ENCODE measurements at regions not wholly inside any gene's neighbourhood (a gene's known extent, or its start where the extent isn't known, plus 50 kb on each side); places are given as distances from the start of the nearest gene placed in this dataset.
"Not testable (repeated sequence)": the region's sequence is repeated elsewhere in the genome, so short reads cannot be mapped to it uniquely, and the experiment has no call there.

DNA sequence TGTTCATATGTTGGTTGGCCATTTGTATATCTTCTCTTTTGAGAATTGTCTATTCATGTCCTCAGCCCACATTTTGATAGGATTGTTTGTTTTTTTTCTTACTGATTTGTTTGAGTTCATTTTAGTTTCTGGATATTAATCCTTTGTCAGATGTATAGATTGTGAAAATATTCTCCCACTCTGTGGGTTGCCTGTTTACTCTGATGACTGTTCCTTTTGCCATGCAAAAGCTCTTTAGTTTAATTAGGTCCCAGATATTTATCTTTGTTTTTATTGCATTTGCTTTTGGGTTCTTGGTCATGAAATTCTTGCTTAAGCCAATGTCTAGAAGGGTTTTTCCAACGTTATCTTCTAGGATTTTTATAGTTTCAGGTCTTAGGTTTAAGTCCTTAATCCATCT is 740.7 kb upstream of the FAT3 start:
- DNase-seq (ENCODE audit: low read depth in 2 of 2), result not testable (repeated sequence)

GRCh38 chr11:91481875-91482274 is 742.7 kb upstream of the FAT3 start:
- DNase-seq (ENCODE audit: low read depth in 2 of 2), result not testable (repeated sequence)

GRCh38 chr11:91470656-91471055 is 754.0 kb upstream of the FAT3 start:
- no peak for DNase-seq (ENCODE audit: low read depth in 2 of 2)

DNA sequence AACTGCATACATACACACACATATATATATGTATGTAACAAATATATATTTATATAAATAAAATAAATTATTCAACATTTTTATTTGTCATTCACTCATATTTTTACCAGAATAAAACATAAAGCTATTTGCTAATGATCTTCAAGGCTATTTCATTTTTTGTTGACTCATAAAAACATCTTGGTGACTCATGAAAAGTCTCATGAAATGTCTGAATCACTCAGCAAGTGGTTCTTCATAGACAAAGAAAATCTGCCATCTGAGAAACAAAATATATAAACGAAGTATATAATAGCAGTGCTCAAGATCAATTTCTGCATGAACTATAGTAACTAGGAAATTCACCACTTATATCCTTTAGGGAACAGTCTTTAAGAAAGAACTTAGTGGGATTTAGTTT is 764.8 kb upstream of the FAT3 start:
- no peak for DNase-seq (ENCODE audit: low read depth in 2 of 2)

- DNase-seq (ENCODE audit: low read depth in 2 of 2), result no peak
Measured at GRCh38 chr11:91446267-91446666, 778.4 kb upstream of the FAT3 start.

GRCh38 chr11:91435694-91436395 is 788.8 kb upstream of the FAT3 start:
- no peak for DNase-seq (ENCODE audit: low read depth in 2 of 2)

DNA sequence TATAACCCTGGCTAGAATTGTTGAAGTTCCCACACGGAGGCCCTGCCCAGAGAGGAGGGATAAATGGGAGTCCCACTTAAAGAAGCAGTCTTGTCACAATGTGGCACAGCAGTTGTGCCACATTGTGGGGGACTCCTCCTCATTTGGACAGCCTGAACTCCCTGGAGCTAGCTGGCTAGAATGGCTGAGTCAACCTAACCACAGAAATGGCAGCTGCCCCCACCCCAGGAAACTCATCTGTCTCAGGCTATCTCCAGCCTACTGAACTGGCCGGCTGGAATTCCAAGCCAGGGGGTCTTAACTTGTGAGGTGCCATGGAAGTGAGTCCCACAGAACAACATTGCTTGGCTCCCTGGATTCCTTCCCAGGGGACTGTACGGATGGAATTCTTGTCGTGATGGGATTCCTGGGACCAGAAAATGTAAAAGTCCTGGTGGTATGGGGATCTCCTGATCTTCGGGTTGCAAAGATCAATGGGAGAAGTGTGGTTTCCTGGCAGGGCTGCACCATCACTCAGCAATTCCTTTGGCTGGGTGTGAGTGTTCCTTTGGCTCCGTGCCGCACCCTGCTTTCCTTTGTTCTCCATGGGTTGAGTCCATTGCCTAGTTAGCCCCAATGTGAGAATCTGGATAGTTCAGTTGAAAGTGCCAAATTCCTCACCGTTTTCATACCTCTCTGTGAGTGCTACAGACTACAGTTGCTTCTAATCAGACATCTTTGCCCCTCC is 791.2 kb upstream of the FAT3 start:
- DNase-seq (ENCODE audit: low read depth in 2 of 2), result no peak

- no peak for DNase-seq (ENCODE audit: low read depth in 2 of 2)
Measured at GRCh38 chr11:91421641-91422040, 803.0 kb upstream of the FAT3 start.

DNA sequence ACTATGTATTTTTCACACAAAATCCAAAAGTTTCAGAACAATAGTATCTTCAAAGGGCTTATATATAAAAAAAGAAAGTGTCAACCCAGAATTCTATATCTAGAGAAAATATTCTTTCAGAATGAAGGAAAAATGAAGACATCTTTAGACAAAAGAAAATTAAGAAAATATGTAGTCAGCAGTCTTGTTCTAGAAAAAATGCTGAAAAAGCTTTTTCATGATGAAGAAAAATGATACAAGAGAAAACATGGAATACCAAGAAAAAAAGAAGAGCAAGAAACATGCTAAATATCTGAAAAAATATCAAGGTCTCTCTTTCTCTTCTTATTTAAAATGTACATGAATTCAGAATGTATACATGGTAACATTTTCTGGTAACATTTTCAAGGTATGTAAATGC is 816.8 kb upstream of the FAT3 start:
- DNase-seq (ENCODE audit: low read depth in 2 of 2), result no peak

DNA sequence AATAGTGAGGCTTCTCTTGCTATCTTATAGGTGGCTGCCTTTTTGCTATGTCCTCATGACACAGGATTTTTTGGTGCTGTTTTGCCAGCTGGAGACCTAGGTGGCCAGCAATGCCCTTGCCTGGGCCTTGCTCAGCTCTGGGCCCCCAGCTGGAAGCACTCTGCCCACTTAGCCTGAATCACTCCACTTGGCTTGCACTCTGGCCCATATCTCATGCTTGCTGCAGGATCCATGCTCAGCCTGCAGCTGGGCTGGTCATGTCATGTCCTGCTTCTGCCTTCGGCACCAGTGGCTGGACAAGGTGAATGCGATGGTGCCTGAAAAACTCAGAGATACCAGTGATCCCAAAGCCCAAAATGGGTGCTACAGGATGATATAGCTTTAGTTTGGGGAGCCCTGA is 818.6 kb upstream of the FAT3 start:
- no peak for DNase-seq (ENCODE audit: low read depth in 2 of 2)

DNA sequence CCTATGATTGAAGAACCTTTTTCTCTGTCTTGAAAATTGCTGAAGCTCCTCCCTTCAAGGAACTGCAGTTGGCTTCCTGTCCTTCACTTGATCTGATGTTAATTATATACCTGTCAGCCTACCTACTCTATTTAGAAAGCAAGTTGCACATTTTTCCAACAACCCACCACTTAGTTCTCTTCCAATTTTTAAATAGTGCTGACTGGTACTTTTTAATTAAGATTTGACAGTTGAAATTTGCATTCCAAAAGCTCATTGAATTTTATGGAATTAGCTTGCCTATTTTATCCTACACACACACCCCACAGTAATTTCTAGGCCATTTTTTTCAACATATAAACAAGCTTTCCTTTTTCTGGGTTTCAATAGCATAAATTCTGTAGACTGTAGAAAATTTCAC is 820.3 kb upstream of the FAT3 start:
- no peak for DNase-seq (ENCODE audit: low read depth in 2 of 2)

DNA sequence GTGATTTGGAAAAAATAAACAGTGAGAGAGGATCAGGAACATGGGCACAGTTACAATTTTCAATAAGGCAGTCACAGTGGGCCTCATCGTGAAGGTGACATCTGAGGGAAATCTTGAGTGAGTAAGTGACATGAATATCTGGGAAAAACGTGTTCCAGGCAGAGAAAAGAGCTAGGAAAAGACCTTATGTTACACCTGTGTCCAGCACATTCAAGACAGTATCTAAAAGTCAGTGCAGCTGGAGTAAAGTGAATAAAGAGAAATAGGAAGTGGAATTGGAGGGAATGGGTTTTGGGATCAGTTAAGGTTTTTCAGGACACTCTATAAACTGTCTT is 827.5 kb upstream of the FAT3 start:
- no peak for DNase-seq (ENCODE audit: low read depth in 2 of 2)

GRCh38 chr11:91396236-91397133 is 828.1 kb upstream of the FAT3 start:
- no peak for DNase-seq (ENCODE audit: low read depth in 2 of 2)

- no peak for DNase-seq (ENCODE audit: low read depth in 2 of 2)
Measured at GRCh38 chr11:91394727-91395414, 829.7 kb upstream of the FAT3 start.

DNA sequence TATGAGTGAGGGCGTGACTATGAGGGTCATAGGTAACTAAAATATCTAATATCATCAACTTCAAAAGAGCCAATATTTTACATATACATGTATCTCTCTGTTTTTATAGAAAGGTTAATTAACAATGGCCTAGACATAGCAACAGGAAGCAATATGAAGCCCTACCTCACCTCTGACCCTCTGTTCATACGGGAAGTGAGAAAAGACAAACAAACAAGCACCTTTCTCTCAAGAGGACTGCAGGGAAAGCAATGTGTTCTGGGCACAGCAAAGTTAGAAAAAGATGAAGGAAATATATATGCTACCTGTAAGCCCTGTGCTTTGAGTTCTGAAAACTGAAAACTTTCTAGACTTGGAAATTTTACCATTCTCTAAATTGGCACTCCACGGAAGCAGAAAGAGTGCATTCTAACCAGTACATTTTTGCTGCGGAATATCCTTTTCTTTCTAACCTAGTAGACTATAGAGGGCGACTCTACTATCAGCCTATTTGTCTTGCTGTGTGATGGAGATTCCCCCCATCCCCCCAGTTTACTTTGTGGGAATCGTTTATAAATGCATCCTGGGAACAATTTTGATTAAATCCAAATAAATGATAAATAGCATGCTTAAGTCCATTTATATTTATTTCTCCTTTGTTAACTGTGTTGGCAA is 830.4 kb upstream of the FAT3 start:
- no peak for DNase-seq (ENCODE audit: low read depth in 2 of 2)

DNA sequence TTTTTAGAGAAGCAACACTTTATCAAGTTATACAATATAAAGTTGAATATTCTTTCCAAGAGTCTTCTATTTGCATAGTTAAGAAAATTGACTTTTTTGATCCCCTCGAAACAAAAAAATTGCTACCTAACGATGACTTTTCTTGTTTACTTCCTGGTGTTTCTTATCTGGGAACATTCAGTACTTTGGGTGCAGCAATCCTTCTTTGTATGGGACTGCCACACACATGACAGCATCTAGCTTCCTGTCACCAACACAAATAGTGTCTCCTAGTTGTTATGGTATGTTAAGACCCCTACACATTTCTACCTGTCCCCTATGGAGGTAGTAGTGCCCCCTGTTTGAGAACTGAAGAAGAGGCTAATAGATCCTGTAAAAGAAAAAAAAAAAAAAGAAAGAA is 841.7 kb upstream of the FAT3 start:
- no peak for DNase-seq (ENCODE audit: low read depth in 2 of 2)

DNA sequence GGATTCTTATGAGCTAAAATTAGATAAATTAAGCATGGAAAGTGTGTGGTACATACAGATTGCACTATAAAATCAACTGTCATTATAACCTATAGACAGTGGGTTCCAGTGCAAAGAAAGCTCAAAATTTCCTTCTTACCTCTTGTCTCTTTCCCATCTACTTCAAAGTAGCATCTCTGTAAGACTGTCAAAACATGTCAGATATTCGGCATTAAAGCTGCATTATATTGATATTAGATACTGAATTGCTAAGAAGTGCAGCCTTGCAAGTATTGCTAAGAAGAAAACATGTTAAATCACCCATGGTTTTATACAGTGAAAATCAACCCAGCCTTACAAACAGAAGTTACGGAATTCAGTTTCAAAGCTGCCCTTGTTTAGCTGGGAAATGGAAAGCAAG is 849.8 kb upstream of the FAT3 start:
- no peak for DNase-seq (ENCODE audit: low read depth in 2 of 2)

DNA sequence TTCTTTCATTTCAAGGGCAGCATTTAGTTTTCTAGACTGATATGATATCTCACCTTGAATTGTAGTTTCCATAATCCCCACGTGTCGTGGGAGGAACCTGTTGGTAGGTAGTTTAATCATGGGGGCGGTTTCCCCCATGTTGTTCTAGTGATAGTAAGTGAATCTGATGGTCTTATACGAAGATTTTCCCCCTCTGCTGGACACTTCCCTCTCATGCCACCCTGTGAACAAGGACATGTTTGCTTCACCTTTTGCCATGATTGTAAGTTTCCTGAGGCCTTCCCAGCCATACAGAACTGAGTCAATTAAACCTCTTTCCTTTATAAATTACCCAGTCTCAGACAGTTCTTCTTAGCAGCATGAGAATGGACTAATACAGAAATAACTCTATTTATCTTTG is 851.1 kb upstream of the FAT3 start:
- no peak for DNase-seq (ENCODE audit: low read depth in 2 of 2)

DNA sequence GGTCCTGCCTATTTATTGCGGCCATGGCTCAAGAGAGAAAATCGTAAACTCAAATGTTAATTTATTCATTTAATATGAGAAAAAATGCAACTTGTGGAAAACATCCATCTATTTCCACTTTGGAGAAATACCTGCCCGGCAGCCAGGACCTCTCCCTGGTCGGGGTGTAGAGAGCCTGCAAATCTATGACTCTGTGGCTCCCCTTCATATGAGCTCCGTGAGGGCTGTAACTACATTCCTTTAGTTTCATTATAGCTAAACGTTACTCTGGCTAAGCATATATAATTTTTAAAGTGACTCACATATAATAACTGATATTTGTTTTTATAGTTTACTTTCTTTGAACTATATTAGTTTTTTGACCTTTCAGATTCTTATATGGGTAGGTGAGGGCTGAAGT is 857.8 kb upstream of the FAT3 start:
- no peak for DNase-seq (ENCODE audit: low read depth in 2 of 2)

DNA sequence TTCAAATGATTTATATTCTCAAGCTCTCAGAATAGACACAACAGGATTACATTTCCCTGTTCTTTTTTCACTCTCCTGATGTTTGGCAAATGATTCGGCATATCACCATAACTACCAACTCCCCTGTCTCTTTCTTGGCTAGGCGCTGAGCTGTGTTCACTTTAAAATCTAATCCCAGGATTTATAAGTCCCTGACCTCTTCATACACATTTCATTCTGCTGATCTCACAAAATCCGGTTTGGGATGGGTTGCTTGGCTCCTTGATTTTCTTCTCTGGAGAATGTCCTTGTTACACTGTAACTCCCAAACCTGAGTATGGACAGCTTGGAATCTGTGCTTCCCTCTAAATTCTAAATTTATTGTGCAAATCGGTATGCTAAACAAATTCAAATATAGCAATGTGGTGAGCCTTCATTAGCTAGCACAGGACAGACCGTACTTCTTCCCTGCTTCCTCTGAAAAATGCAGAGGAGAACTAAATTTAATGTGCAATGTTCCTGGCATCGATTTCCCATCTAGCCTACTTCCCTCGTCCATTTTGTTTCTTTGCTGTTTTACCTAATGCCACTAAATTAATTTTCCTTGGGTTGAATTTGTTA is 858.5 kb upstream of the FAT3 start:
- DNase-seq (ENCODE audit: low read depth in 2 of 2), result no peak

GRCh38 chr11:91350931-91351330 is 873.7 kb upstream of the FAT3 start:
- no peak for DNase-seq (ENCODE audit: low read depth in 2 of 2)

Data from stimulated activated CD4-positive, alpha-beta T cell treated with anti-CD3 and anti-CD28 coated beads, Interleukin-1b, Interleukin-23, amount 100 ng/mL, for 4 hours (primary cell).